NCI-H187 treated with DMSO at 0.1 percent for 48 hours (cell line): ENCODE measurements at regions not wholly inside any gene's neighbourhood (a gene's known extent, or its start where the extent isn't known, plus 50 kb on each side); places are given as distances from the start of the nearest gene placed in this dataset.

Experiments used
- DNase-seq: peaks from one replicate; lab custom pipeline; 2025; lab: John Stamatoyannopoulos, UW

GRCh38 chr13:87344176-87344575 is 327.0 kb upstream of the SLITRK5 start:
- no peak for DNase-seq

DNA sequence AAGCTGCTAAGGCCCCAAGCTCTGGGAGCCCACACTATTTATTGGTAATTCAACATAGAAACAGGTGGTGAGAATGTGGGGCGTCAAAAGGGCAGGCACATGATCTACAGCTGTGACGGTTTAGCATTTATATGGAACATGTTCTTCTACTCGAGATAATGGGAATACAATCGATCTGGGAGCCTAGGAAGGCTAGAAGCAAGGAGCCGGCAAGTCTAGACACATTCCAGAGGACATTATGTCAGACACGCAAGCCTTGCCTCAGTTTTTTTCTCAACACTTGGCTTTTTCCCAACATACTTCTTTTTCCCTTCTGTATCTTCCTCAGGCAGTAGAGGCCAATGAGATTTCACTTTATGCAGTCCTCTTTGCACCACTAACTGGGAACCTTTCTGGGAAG is 315.7 kb upstream of the SLITRK5 start:
- DNase-seq: no peak

- DNase-seq: no peak
Observed at GRCh38 chr13:87356314-87356713, 314.9 kb upstream of the SLITRK5 start.

- no peak for DNase-seq
Observed at GRCh38 chr13:87358319-87358718, 312.9 kb upstream of the SLITRK5 start.

DNA sequence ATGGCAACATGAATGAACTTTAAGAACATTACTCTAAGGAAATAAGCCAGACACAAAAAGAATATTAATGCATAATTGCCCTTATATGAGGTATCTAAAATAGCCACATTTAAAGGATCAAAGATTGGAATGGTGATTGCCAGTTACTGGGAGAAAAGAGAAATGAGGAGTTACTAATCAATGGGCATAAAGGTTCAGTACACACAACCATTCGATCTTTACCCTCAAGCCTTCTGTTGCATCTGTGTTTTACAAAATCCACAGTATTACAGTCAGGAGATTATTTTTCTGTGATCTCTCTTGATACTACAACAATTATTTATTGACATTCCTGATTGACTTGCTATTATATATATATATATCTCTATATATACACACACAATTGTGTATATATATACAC is 310.0 kb upstream of the SLITRK5 start:
- DNase-seq: no peak

DNA sequence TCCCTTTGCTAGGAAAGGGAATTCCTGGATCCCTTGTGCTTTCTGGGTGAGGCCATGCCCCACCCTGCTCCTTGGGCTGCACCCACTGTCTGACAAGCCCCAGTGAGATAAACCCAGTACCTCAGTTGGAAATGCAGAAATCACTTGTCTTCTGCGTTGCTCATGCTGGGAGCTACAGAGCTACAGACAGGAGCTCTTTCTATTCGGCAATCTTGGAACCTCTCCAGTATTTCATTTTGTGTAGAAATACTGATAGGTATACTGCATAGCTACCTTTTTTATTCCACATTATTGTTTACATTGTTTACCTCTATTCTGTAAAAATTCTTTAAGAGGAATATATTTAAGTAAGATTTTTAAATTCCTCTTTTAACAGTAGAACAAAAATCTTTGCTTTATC is 302.5 kb upstream of the SLITRK5 start:
- no peak for DNase-seq

- no peak for DNase-seq
Observed at GRCh38 chr13:87376081-87376480, 295.1 kb upstream of the SLITRK5 start.

GRCh38 chr13:87384099-87384498 is 287.1 kb upstream of the SLITRK5 start:
- DNase-seq: no peak

DNA sequence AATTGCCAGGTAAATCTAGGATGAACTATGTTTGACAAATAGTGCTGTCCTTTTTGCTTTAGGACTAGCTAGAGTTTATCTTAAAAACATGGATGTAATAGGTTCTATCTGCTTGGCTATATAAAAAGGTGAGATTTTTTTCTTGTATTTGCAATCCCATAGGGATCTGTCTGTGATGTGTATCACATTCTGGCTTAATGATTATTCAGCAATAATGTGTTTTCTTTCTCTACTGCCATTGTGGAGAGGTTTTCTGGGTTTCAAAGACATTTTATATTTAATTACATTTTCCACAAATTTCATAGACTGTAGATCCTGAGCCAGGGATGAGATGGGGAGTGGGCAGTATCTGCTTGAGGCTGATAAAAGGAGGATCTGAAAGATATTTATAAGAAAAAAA is 277.8 kb upstream of the SLITRK5 start:
- DNase-seq: no peak

- DNase-seq: no peak
Observed at GRCh38 chr13:87398047-87398446, 273.1 kb upstream of the SLITRK5 start.

DNA sequence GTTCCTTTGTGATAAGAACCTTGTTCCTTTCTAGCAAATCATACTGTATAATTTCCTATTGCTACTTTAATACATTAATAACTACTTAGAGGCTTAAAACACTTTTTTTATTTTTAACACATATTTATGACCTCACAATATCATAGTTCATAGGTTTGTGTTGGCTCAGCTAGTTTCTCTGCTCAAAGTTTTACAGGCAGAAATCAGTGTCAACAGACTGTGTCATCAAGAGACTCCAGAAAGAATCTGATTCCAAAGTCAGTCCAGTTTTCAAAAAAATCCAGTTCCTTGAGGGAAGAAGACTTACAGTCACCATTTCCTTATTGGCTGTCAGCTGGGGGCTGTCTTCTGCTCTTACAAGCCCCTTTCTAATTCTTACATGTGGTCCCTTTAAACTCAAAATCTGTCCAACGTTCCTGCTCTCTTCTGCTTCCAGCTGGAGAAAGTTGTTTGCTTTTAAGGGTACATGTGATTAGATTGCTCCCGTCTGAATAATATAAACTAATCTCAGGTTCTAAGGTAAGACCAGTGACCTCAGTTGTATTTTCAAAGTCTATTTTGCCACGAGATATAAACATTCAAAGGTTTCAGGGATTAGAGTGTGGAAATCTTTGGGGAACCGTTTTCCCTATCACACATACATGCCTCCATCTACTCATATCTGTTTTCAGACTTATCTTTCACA is 267.3 kb upstream of the SLITRK5 start:
- DNase-seq: no peak

DNA sequence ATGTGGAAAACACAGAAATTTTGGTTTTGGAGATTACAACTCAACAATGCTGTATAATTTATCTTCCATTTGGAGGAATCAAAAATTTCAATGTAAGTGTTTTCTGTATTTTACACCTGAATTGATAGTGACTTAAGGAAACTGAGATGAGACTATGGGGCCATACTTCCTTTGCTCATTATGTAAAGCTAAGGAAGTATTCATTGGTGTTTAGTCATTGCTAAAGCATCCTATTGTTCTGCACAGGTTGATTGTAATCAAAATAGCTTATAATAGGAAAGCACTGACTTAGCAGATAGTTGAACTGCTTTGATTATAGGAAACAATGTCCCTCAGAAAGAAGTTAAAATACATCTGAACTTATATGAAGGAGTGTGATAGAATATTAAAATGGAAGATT is 244.4 kb upstream of the SLITRK5 start:
- no peak for DNase-seq

DNA sequence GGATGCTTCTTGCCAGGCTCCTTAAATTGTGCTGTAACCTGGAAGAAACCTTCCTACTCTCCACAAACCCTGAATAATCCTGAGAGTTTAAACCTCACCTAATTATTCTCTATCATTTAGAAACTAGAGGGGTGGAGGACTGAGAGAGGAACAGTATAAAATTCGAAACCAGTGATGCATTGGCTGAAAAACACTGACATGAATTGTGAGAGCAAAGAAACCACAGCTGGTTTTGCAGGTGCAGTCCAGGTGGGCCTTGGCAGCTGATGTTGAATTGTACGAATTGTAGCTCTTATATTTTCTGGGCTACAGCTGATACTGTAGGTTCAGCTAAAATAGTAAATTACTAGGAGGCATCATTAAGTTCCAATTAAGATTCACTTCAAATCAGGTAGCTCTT is 227.0 kb upstream of the SLITRK5 start:
- DNase-seq: no peak

DNA sequence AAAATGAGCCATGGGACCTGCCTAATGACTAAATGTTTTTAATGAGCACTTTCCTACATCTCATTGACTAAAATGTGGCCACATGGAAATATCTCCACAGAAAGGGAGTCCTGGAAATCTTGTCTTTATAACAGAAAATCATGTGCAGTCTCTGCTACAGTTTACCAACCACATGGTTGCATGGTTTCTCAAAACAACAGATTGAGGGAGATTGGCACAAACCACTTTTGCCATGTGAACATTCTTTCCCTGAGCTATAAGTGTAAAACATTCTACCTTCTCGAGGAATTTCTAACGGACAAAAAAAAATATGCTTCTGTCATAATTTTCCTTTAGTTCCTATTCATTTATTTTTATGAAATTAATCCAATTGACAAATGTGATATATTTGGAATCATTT is 218.9 kb upstream of the SLITRK5 start:
- DNase-seq: no peak

DNA sequence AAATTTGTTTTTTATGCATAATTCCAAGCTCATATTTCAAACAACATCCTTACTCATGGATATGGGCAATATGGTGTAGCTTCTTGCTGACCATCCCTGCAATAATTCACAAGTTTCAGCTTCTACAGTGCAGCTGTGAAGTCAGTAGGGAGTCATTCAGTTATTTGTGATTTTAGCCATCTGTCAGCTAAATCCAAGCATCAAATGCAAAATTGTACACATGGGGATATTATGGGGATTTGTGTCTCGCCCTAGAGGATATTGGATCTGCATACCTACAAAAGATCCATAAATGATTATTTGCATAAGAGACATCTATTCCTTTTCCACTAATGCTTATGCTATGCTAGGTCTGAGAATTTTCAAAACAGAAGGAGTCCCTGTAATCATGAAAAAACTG is 217.9 kb upstream of the SLITRK5 start:
- no peak for DNase-seq

DNA sequence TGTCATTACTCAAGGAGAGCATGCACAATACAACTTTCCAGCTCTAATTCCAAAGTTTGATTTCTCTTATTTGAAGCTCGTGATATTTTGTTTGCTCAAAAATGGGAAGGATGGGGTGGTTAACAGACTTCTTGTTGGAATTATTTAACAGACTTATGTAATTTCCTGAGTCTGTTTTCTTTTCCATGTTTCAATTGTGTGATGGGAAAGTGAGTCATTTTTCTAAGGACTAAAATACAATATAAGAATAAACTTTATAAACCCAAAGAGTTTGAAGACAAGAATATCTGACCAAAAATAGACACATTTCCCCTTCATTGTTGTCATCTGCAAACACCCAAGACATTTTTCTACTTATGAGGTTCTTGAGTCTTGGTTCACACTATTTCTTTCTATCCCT is 211.8 kb upstream of the SLITRK5 start:
- no peak for DNase-seq

- no peak for DNase-seq
Observed at GRCh38 chr13:87497426-87497825, 173.7 kb upstream of the SLITRK5 start.

DNA sequence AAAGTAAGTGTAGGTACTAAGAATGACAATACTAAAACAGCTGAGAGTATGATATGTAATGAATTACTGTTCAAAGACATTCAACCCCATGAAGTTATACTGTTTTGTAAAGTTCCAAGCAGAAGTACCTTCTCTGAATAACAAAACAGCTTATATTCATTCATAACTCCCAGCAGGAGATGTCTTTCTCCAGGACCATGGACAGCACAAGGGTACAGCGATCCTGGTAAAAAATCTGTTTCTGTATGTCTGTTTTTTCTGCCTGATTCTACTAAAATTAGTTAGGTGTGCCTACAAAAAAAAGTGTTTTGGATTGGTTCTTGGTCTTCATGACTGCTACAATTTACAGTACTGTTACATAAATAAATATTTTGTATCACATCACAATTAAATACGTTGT is 172.5 kb upstream of the SLITRK5 start:
- DNase-seq: no peak

DNA sequence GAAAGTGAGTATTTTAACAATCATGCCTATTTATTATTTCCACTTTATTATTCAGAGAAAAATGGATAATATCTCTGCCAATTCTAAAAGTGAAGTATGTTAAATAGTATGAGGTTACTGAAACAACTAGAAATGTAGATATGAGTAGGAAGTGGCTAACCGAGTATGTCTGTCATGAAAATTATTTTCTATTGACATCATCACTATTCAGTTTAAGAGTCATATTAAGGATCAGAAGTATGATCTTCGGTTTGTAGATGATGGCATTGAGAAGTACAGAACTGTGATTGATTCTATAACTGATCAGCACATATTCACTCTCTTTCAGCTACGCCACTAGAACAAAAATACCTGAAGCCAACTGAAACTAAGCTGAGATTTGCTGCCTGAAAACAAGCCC is 146.4 kb upstream of the SLITRK5 start:
- no peak for DNase-seq

- no peak for DNase-seq
Observed at GRCh38 chr13:87533776-87534175, 137.4 kb upstream of the SLITRK5 start.

GRCh38 chr13:87535911-87536310 is 135.3 kb upstream of the SLITRK5 start:
- DNase-seq: no peak

GRCh38 chr13:87536499-87536898 is 134.7 kb upstream of the SLITRK5 start:
- no peak for DNase-seq

GRCh38 chr13:87536899-87537298 is 134.3 kb upstream of the SLITRK5 start:
- DNase-seq: no peak

DNA sequence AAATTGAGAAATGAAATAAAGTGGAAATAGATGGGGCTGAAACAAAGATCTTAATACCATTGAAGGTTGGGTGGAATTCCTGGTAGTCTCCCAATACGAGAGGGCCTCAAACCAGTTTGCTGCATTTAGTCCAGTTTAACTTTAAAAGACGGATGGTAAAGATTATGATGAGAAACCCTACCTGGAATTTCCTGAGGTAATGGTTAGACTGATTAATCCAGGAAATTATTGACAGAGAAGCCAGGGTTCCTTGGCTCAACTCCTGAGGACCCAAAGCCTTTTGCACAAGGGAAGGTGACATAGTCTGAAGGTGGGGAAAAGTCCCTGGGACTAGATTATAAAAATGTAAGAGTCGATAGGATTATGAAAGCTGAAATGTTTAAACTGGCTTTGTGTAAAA is 133.2 kb upstream of the SLITRK5 start:
- no peak for DNase-seq
